ENCODE measurements at regions not wholly inside any gene's neighbourhood (a gene's known extent, or its start where the extent isn't known, plus 50 kb on each side); places are given as distances from the start of the nearest gene placed in this dataset.

GRCh38 chr15:70450142-70450443 is 313.3 kb downstream of the UACA start:
- no peak for TF ChIP-seq POLR2AphosphoS5 (IDR thresholded peaks at IDR 0.05; ENCODE audit: low read depth, low read length)
- no peak for TF ChIP-seq SIN3A (IDR thresholded peaks at IDR 0.05; ENCODE audit: borderline replicate concordance, insufficient read depth, low read length)
- TF ChIP-seq REST (IDR thresholded peaks at IDR 0.05; ENCODE audit: insufficient read depth in 1 of 2, low read depth in 2 of 2, low read length in 2 of 2), result no peak
- TF ChIP-seq FOXP2 (optimal IDR thresholded peaks at IDR 0.05; ENCODE audit: borderline replicate concordance, extremely low read depth, extremely low read length, insufficient read depth), result no peak

- TF ChIP-seq TAF1 (IDR thresholded peaks at IDR 0.05; ENCODE audit: borderline replicate concordance, insufficient read depth, low read length), result no peak
- no peak for TF ChIP-seq POLR2AphosphoS5 (IDR thresholded peaks at IDR 0.05; ENCODE audit: low read depth, low read length)
- no peak for TF ChIP-seq FOXP2 (optimal IDR thresholded peaks at IDR 0.05; ENCODE audit: borderline replicate concordance, extremely low read depth, extremely low read length, insufficient read depth)
- TF ChIP-seq REST (IDR thresholded peaks at IDR 0.05; ENCODE audit: insufficient read depth in 1 of 2, low read depth in 2 of 2, low read length in 2 of 2), result no peak
- TF ChIP-seq SIN3A (IDR thresholded peaks at IDR 0.05; ENCODE audit: borderline replicate concordance, insufficient read depth, low read length), result no peak
Measured at GRCh38 chr15:70449311-70450141, 313.8 kb downstream of the UACA start.

- TF ChIP-seq FOXP2 (optimal IDR thresholded peaks at IDR 0.05; ENCODE audit: borderline replicate concordance, extremely low read depth, extremely low read length, insufficient read depth) (no peak), SIN3A (IDR thresholded peaks at IDR 0.05; ENCODE audit: borderline replicate concordance, insufficient read depth, low read length) (no peak), TAF1 (IDR thresholded peaks at IDR 0.05; ENCODE audit: borderline replicate concordance, insufficient read depth, low read length) (no peak), REST (IDR thresholded peaks at IDR 0.05; ENCODE audit: insufficient read depth in 1 of 2, low read depth in 2 of 2, low read length in 2 of 2) (no peak), POLR2AphosphoS5 (IDR thresholded peaks at IDR 0.05; ENCODE audit: low read depth, low read length) (no peak)
Measured at GRCh38 chr15:70447928-70448698, 315.2 kb downstream of the UACA start.

- no peak for TF ChIP-seq REST (IDR thresholded peaks at IDR 0.05; ENCODE audit: insufficient read depth in 1 of 2, low read depth in 2 of 2, low read length in 2 of 2)
- no peak for TF ChIP-seq POLR2AphosphoS5 (IDR thresholded peaks at IDR 0.05; ENCODE audit: low read depth, low read length)
- no peak for TF ChIP-seq SIN3A (IDR thresholded peaks at IDR 0.05; ENCODE audit: borderline replicate concordance, insufficient read depth, low read length)
- no peak for TF ChIP-seq TAF1 (IDR thresholded peaks at IDR 0.05; ENCODE audit: borderline replicate concordance, insufficient read depth, low read length)
- TF ChIP-seq FOXP2 (optimal IDR thresholded peaks at IDR 0.05; ENCODE audit: borderline replicate concordance, extremely low read depth, extremely low read length, insufficient read depth), result no peak
Measured at GRCh38 chr15:70447521-70447920, 315.8 kb downstream of the UACA start.
